ENCODE measurements at regions not wholly inside any gene's neighbourhood (a gene's known extent, or its start where the extent isn't known, plus 50 kb on each side); places are given as distances from the start of the nearest gene placed in this dataset.

DNA sequence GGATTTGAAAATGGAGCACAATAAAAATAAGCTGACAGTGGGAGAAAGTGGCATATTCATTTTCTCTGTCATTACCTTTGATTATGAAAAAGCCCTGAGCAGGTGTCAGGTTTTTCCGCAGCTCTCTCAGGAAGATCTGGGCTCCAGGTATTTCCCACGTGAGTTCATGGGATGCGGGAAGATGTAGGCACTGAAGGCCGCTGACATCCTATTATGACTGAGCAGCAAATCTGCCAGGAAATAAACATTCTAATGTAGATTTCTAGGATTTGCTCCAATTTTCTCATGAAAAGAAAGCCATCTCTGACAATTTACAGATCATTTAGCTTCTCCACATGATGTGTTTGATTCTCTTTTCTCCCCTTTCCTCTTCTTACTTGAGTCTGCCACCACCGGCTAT lies 160.7 kb downstream of the KIT start:
- H3K9me3 Mint-ChIP-seq: peaks cover 5% of the 10 kb centered on the region
- no peak for DNase-seq (ENCODE audit: low spot score)
- no peaks in the 10 kb centered on the region for H3K4me1 Mint-ChIP-seq (ENCODE audit: low read depth)
- no peak overlapping the region for H3K27ac Mint-ChIP-seq
- intact Hi-C loops (cut with micrococcal nuclease): no loop called here
- no peaks in the 10 kb centered on the region for H3K36me3 Mint-ChIP-seq (ENCODE audit: low read depth)
- no peak overlapping the region for H3K4me3 Mint-ChIP-seq
- no peaks in the 10 kb centered on the region for H3K27me3 Mint-ChIP-seq (ENCODE audit: insufficient read depth)

DNA sequence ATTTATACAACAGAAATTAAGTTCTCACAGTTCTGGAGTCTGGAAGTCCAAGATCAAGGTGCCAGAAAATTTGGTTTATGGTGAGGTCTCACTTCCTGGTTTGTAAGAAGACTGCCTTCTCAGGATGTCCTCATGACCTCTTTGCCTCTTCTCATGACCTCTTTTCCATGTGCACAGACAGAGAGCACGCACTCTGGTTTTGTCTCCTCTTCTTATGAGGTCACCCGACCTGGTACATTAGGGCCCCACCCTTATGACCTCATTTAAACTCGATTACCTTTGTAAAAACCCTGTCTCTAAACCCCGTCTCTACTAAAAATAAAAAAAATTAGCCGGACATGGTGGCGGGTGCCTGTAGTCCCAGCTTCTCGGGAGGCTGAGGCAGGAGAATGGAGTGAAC lies 155.9 kb downstream of the KIT start:
- H3K4me1 Mint-ChIP-seq (ENCODE audit: low read depth): no peaks in the 10 kb centered on the region
- intact Hi-C loops (cut with micrococcal nuclease): no loop called here
- no peak for DNase-seq (ENCODE audit: low spot score)
- peaks cover 8% of the 10 kb centered on the region for H3K9me3 Mint-ChIP-seq
- no peak overlapping the region for H3K27ac Mint-ChIP-seq
- no peaks in the 10 kb centered on the region for H3K27me3 Mint-ChIP-seq (ENCODE audit: insufficient read depth)
- no peak overlapping the region for H3K4me3 Mint-ChIP-seq
- H3K36me3 Mint-ChIP-seq (ENCODE audit: low read depth): no peaks in the 10 kb centered on the region

DNA sequence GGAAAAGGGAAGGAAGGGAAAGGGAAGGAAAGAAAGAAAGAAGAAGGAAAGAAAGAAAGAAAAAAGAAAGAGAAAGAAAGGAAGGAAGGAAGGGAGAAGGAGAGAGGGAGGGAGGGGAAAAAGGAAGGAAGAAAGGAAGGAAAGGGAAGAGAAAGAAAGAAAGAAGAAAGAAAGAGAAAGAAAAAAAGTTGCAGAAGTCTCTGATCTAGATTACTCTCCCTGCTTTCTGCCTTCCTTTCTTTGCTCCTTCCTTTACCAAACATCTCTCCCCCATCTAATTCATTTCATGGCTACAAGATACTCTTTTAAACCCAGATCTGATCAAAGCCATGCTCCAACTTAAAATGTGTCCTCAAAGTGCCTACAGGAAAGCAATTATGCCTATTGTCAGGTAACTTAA lies 148.6 kb downstream of the KIT start:
- H3K36me3 Mint-ChIP-seq (ENCODE audit: low read depth): no peaks in the 10 kb centered on the region
- intact Hi-C loops (cut with micrococcal nuclease): no loop called here
- no peaks in the 10 kb centered on the region for H3K27me3 Mint-ChIP-seq (ENCODE audit: insufficient read depth)
- no peaks in the 10 kb centered on the region for H3K9me3 Mint-ChIP-seq
- peaks cover 7% of the 10 kb centered on the region for H3K4me1 Mint-ChIP-seq (ENCODE audit: low read depth)
- DNase-seq (ENCODE audit: low spot score): no peak
- no peak overlapping the region for H3K27ac Mint-ChIP-seq
- no peak overlapping the region for H3K4me3 Mint-ChIP-seq

DNA sequence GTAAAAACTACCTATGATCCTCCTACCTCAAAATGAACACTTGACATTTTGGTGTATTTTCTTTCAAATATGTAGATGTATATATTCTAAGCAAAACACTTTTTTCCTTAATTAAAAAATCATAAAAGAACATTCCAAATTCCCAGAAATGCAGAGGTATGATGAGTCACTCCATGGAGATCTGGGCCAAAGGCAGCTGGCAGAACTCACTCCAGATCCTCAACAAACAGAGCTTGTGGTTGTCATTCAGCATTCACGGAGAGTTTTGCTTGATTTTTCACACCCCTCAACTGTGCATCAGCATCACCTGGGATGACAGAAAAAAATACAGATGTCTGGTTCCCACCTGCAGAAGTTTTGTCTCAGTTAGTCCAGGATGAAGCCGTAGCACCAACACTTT lies 144.6 kb downstream of the KIT start:
- intact Hi-C loops (cut with micrococcal nuclease): no loop called here
- Mint-ChIP-seq H3K4me1 (ENCODE audit: low read depth) (peaks cover 7% of the 10 kb centered on the region), H3K27me3 (ENCODE audit: insufficient read depth) (no peaks in the 10 kb centered on the region), H3K27ac (no peak overlapping the region), H3K4me3 (no peak overlapping the region), H3K36me3 (ENCODE audit: low read depth) (no peaks in the 10 kb centered on the region), H3K9me3 (no peaks in the 10 kb centered on the region)
- DNase-seq (ENCODE audit: low spot score): no peak

DNA sequence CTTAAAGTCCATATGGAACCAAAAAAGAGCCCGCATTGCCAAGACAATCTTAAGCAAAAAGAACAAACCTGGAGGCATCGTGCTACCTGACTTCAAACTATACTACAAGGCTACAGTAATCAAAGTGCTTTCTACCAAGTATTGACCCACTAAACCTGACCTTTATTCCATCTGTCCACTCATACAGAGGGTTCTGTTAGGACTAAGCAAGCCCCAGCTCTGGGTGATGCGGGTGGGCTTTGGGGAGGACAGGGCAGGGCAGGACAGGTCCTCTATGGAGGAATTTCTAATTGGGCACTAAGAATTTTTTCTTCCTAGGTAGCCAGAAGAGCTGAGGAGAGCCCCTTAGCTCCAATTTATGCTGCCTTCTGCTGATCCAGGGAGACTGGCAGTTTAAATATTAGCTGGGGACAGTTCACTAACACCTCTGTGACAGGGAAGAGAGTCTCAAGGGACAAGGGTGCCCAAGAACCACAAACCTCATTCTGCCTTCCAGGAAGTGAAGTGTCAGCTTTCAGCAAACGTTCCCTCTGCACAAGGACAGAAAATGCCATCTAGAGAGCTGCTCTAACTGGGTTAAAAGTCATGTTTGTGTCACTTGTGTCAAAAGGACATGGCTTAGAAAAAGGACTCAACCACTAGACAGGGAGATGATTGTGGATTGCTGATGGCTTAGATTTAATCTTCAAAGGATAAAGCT lies 143.2 kb downstream of the KIT start:
- H3K9me3 Mint-ChIP-seq: no peaks in the 10 kb centered on the region
- H3K27ac Mint-ChIP-seq: no peak overlapping the region
- no peaks in the 10 kb centered on the region for H3K36me3 Mint-ChIP-seq (ENCODE audit: low read depth)
- H3K27me3 Mint-ChIP-seq (ENCODE audit: insufficient read depth): no peaks in the 10 kb centered on the region
- intact Hi-C loops (cut with micrococcal nuclease): no loop called here
- H3K4me1 Mint-ChIP-seq (ENCODE audit: low read depth): peaks cover 7% of the 10 kb centered on the region
- DNase-seq (ENCODE audit: low spot score): no peak
- no peak overlapping the region for H3K4me3 Mint-ChIP-seq

DNA sequence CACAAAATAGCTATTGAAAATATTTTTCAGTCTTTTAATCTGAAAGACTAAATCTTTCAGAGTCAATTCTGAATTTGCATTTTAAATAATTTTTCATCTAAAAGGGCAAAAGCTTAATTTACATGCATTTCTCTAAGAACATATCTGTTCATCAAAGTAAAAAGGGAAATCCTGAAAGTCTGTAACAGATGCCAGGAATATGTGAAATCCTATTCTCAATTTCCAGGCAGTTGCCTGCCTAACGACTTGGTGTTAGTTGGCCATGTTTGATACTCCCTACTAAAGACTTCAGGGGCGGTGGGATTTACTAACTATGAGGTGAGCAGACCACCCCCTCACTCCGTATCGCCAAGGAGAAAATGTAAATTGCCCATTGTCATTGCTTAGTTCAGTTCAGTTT lies 136.8 kb downstream of the KIT start:
- Mint-ChIP-seq H3K4me3 (no peak overlapping the region), H3K27me3 (ENCODE audit: insufficient read depth) (peaks cover 1% of the 10 kb centered on the region), H3K27ac (no peak overlapping the region), H3K4me1 (ENCODE audit: low read depth) (no peaks in the 10 kb centered on the region), H3K9me3 (no peaks in the 10 kb centered on the region), H3K36me3 (ENCODE audit: low read depth) (no peaks in the 10 kb centered on the region)
- intact Hi-C loops (cut with micrococcal nuclease): no loop called here
- no peak for DNase-seq (ENCODE audit: low spot score)

DNA sequence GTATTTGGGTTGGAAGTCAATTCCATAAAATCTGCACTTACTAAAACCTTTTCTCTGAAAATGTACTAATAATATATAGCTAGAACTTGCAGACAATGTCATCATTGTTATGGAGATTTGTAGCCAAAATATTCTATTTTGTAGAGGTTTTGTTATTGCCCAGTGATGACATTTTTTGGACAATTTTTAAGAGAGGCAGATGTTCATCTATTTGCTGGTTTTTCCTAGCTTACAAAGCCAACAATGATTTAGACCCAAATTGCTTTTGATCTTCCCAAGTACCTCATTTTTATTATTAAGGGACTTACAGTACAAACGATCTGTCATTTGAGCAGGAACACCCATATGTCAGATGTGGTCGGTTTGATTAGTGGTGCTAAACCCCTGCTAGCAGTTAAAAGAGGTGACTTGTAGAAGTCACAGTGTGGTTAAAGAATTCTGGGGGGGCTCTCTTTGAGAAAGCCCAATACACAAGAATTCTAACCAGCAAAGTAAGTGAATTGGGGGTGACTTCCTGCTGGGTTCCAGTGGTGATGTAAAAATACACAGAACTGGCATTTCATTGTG lies 136.2 kb downstream of the KIT start:
- intact Hi-C loops (cut with micrococcal nuclease): no loop called here
- Mint-ChIP-seq H3K36me3 (ENCODE audit: low read depth) (no peaks in the 10 kb centered on the region), H3K4me3 (no peak overlapping the region), H3K27ac (no peak overlapping the region), H3K4me1 (ENCODE audit: low read depth) (no peaks in the 10 kb centered on the region), H3K27me3 (ENCODE audit: insufficient read depth) (peaks cover 1% of the 10 kb centered on the region), H3K9me3 (no peaks in the 10 kb centered on the region)
- DNase-seq (ENCODE audit: low spot score): no peak

Data from activated T-helper 1 cell treated with anti-CD3 and anti-CD28 coated beads, Interleukin-12 subunit alpha, Interleukin-12 subunit beta, Interleukin-2, Interleukin-4 antibody, amounts not matched to agents 30 ng/mL and 10 ng/mL and 1 ng/mL, durations not matched to agents 14 hours and 24 hours and 36 hours (primary cell).